IMR-90 (cell line): ENCODE measurements at regions not wholly inside any gene's neighbourhood (a gene's known extent, or its start where the extent isn't known, plus 50 kb on each side); places are given as distances from the start of the nearest gene placed in this dataset.

Experiments
- ATAC-seq: fragments of 200-7000 bp; cut with Tn5 transposase; 2 replicates; pipeline ENCODE4 v1.9.1; 2020; ENCODE audit warnings: low read depth, mild to moderate bottlenecking, moderate library complexity
- BruUV-seq: library from RNA; stranded (reverse); fragments of 400-500 nt; replicated peaks from 2 replicates; lab custom pipeline; 2021; lab: Mats Ljungman, UMichigan
- CTCF ChIA-PET: fragments of 300-600 bp; formaldehyde crosslinking; extraction: SDS; loops from one replicate; lab custom pipeline; 2021; ENCODE audit warnings: antibody characterized with exemption; lab: Yijun Ruan, JAX
- POLR2A ChIA-PET: fragments of 300-600 bp; sonication (Branson Sonifier 250); formaldehyde crosslinking; loops from one replicate; lab custom pipeline; 2022; ENCODE audit warnings: antibody characterized with exemption; ENCODE audit not compliant: unreplicated experiment; lab: Charles Lee
- DNase-seq: peaks from one replicate; pipeline ENCODE4 v3.0.0; 2013
- H2AFZ ChIP-seq: replicated peaks from 2 replicates; pipeline ENCODE3; 2013; ENCODE audit warnings: low read length, mild to moderate bottlenecking; ENCODE audit not compliant: poor library complexity
- H2AK5ac ChIP-seq: 2 replicates; pipeline ENCODE4 v1.6.1; 2013; ENCODE audit warnings: low read depth, low read length, inconsistent platforms
- H2AK9ac ChIP-seq: replicated peaks from 2 replicates; pipeline ENCODE3; 2013; ENCODE audit warnings: mild to moderate bottlenecking, low read depth, low read length, moderate library complexity; ENCODE audit not compliant: poor library complexity
- H2BK120ac ChIP-seq: 2 replicates; pipeline ENCODE4 v1.6.1; 2013; ENCODE audit warnings: low read depth, low read length, inconsistent platforms
- H2BK15ac ChIP-seq: 3 replicates; pipeline ENCODE4 v1.6.1; 2013; ENCODE audit warnings: low read depth, low read length, inconsistent platforms
- H2BK20ac ChIP-seq: 2 replicates; pipeline ENCODE4 v1.6.1; 2013; ENCODE audit warnings: low read depth, mild to moderate bottlenecking, inconsistent platforms, low read length, moderate library complexity
- H2BK5ac ChIP-seq: 2 replicates; pipeline ENCODE4 v1.6.1; 2013; ENCODE audit warnings: mild to moderate bottlenecking, low read depth, low read length, inconsistent platforms; ENCODE audit not compliant: poor library complexity, severe bottlenecking
- H3K14ac ChIP-seq: replicated peaks from 2 replicates; pipeline ENCODE4 v1.6.1; 2013; ENCODE audit warnings: low read depth, low read length, inconsistent platforms
- H3K18ac ChIP-seq: 2 replicates; pipeline ENCODE4 v1.6.1; 2013; ENCODE audit warnings: low read depth, low read length, control low read depth
- H3K23ac ChIP-seq: 2 replicates; pipeline ENCODE4 v1.6.1; 2013; ENCODE audit warnings: low read depth, low read length, inconsistent platforms
- H3K27ac ChIP-seq: 2 replicates; pipeline ENCODE4 v1.5.1; 2013; ENCODE audit warnings: mild to moderate bottlenecking, control low read depth, low read length; ENCODE audit not compliant: insufficient read depth
- H3K27me3 ChIP-seq: 2 replicates; pipeline ENCODE4 v1.6.1; 2013; ENCODE audit warnings: low read length; ENCODE audit not compliant: control insufficient read depth, insufficient read depth
- H3K36me3 ChIP-seq: 2 replicates; pipeline ENCODE4 v1.6.1; 2013; ENCODE audit warnings: low read length, mixed read lengths; ENCODE audit not compliant: control insufficient read depth, insufficient read depth
- H3K4ac ChIP-seq: 2 replicates; pipeline ENCODE4 v1.6.1; 2013; ENCODE audit warnings: low read depth, low read length, inconsistent platforms
- H3K4me1 ChIP-seq: 2 replicates; pipeline ENCODE4 v1.6.1; 2013; ENCODE audit warnings: low read length, mixed read lengths; ENCODE audit not compliant: control insufficient read depth, insufficient read depth
- H3K4me2 ChIP-seq: 2 replicates; pipeline ENCODE4 v1.6.1; 2013; ENCODE audit warnings: low read depth, mild to moderate bottlenecking, control low read depth, low read length, moderate library complexity
- H3K4me3 ChIP-seq: 2 replicates; pipeline ENCODE4 v1.5.1; 2013; ENCODE audit warnings: low read depth, mild to moderate bottlenecking, control low read depth, low read length, moderate library complexity; ENCODE audit not compliant: insufficient read depth
- H3K56ac ChIP-seq: 2 replicates; pipeline ENCODE4 v1.6.1; 2013; ENCODE audit warnings: low read length, inconsistent platforms; ENCODE audit not compliant: insufficient read depth; ENCODE audit errors: extremely low read depth
- H3K79me1 ChIP-seq, 2 experiments: 2 replicates each; pipeline ENCODE4 v1.6.1; 2013; ENCODE audit warnings: low read length in 2 of 2, inconsistent platforms in 1 of 2, low read depth in 1 of 2
- H3K9ac ChIP-seq: 2 replicates; pipeline ENCODE4 v1.6.1; 2013; ENCODE audit warnings: low read depth, low read length, control low read depth
- H3K9me1 ChIP-seq: 2 replicates; pipeline ENCODE4 v1.6.1; 2013; ENCODE audit warnings: low read length, inconsistent platforms; ENCODE audit not compliant: insufficient read depth
- H3K9me3 ChIP-seq: 2 replicates; pipeline ENCODE4 v1.6.1; 2013; ENCODE audit warnings: low read length; ENCODE audit not compliant: control insufficient read depth, insufficient read depth
- H4K20me1 ChIP-seq: 2 replicates; pipeline ENCODE4 v1.6.1; 2013; ENCODE audit warnings: low read length, inconsistent platforms; ENCODE audit not compliant: insufficient read depth
- H4K5ac ChIP-seq: 2 replicates; pipeline ENCODE4 v1.6.1; 2013; ENCODE audit warnings: mild to moderate bottlenecking, low read depth, low read length, control low read depth
- H4K8ac ChIP-seq, 2 experiments: 2 replicates each; pipeline ENCODE4 v1.6.1; 2013; ENCODE audit warnings: low read depth in 2 of 2, low read length in 2 of 2, control low read depth in 1 of 2, inconsistent platforms in 1 of 2
- H4K91ac ChIP-seq: 2 replicates; pipeline ENCODE4 v1.6.1; 2013; ENCODE audit warnings: low read depth, low read length, inconsistent platforms; ENCODE audit not compliant: insufficient read depth
- BHLHE40 ChIP-seq: fragments of 150-350 bp; IDR thresholded peaks from 2 replicates; pipeline ENCODE4 v1.6.1; 2016; ENCODE audit warnings: mild to moderate bottlenecking, low read depth, low read length
- CEBPB ChIP-seq: IDR thresholded peaks from 2 replicates; pipeline ENCODE4 v1.6.1; 2012; ENCODE audit warnings: low read depth, low read length, improper control_type of control experiment
- CHD1 ChIP-seq: IDR thresholded peaks from 2 replicates; pipeline ENCODE4 v1.6.1; 2012; ENCODE audit warnings: low read depth, low read length, improper control_type of control experiment
- CTCF ChIP-seq: conservative IDR thresholded peaks from 2 replicates; pipeline ENCODE4 v1.5.1; 2012; ENCODE audit warnings: mild to moderate bottlenecking, low read depth, low read length, improper control_type of control experiment
- ELK1 ChIP-seq: fragments of 150-350 bp; IDR thresholded peaks from 2 replicates; pipeline ENCODE4 v1.6.1; 2016; ENCODE audit warnings: low read depth, mild to moderate bottlenecking, low read length, moderate library complexity, borderline replicate concordance
- FOS ChIP-seq: fragments of 150-350 bp; IDR thresholded peaks from 2 replicates; pipeline ENCODE4 v1.6.1; 2016; ENCODE audit warnings: low read depth, low read length
- MAFK ChIP-seq: IDR thresholded peaks from 2 replicates; pipeline ENCODE4 v1.6.1; 2012; ENCODE audit warnings: low read depth, low read length, improper control_type of control experiment
- MAZ ChIP-seq: IDR thresholded peaks from 2 replicates; pipeline ENCODE4 v1.6.1; 2012; ENCODE audit warnings: low read depth, mild to moderate bottlenecking, low read length, improper control_type of control experiment, moderate library complexity, borderline replicate concordance
- MXI1 ChIP-seq: IDR thresholded peaks from 2 replicates; pipeline ENCODE4 v1.6.1; 2012; ENCODE audit warnings: low read depth, mild to moderate bottlenecking, low read length, moderate library complexity, borderline replicate concordance
- NFE2L2 ChIP-seq: fragments of 150-350 bp; IDR thresholded peaks from 2 replicates; pipeline ENCODE4 v1.6.1; 2016; ENCODE audit warnings: low read depth, mild to moderate bottlenecking, low read length
- POLR2A ChIP-seq: IDR thresholded peaks from 2 replicates; pipeline ENCODE4 v1.6.1; 2012; ENCODE audit warnings: mild to moderate bottlenecking, low read depth, low read length
- RAD21 ChIP-seq: IDR thresholded peaks from 2 replicates; pipeline ENCODE4 v1.6.1; 2012; ENCODE audit warnings: low read length, improper control_type of control experiment
- RCOR1 ChIP-seq: IDR thresholded peaks from 2 replicates; pipeline ENCODE4 v1.6.1; 2012; ENCODE audit warnings: mild to moderate bottlenecking, low read length, improper control_type of control experiment; ENCODE audit not compliant: insufficient replicate concordance
- RFX5 ChIP-seq: IDR thresholded peaks from 2 replicates; pipeline ENCODE4 v1.8.0; 2012; ENCODE audit warnings: low read depth, mild to moderate bottlenecking, low read length, moderate library complexity
- SMC3 ChIP-seq: fragments of 150-350 bp; IDR thresholded peaks from 2 replicates; pipeline ENCODE4 v1.6.1; 2016; ENCODE audit warnings: low read depth, mild to moderate bottlenecking, antibody characterized with exemption, low read length, moderate library complexity
- USF2 ChIP-seq: fragments of 150-350 bp; IDR thresholded peaks from 2 replicates; pipeline ENCODE4 v1.6.1; 2017; ENCODE audit warnings: mild to moderate bottlenecking, antibody characterized with exemption, low read length, low read depth
- WGBS, 2 experiments: methylation state at CpG; one replicate each; pipeline versions ENCODE4 v1.1.5 to v1.1.7; 2013; ENCODE audit warnings: missing lambda C conversion rate in 2 of 2; ENCODE audit not compliant: insufficient read length in 1 of 2; ENCODE audit errors: extremely low coverage in 2 of 2; 5-methylcytosine and 5-hydroxymethylcytosine counted together
- dilution Hi-C: fragments of 300-500 bp; cut with HindIII; formaldehyde crosslinking; loops from one replicate; pipeline ENCODE4 v1.14.3; 2018; ENCODE audit warnings: low sequenced_read_pairs; ENCODE audit not compliant: unreplicated experiment
- in situ Hi-C: fragments of 300-500 bp; cut with MboI; formaldehyde crosslinking; loops from 3 replicates; pipeline ENCODE4 v1.14.3; 2019; ENCODE audit warnings: low sequenced_read_pairs, inconsistent platforms, mixed read lengths
- intact Hi-C: fragments of 100-400 bp; cut with micrococcal nuclease; formaldehyde crosslinking; loops from 2 replicates; pipeline ENCODE4 v1.10.0; 2022

GRCh38 chr2:146591908-146592307 is 1252.9 kb upstream of the ACVR2A start:
- Histone ChIP-seq H2BK5ac (no peak overlapping the region), H3K23ac (no peak overlapping the region), H3K27me3 (no peaks in the 10 kb centered on the region), H4K8ac (no peak overlapping the region), H3K36me3 (no peaks in the 10 kb centered on the region), H3K56ac (no peak overlapping the region), H3K4me1 (no peaks in the 10 kb centered on the region), H4K91ac (no peak overlapping the region), H2AK9ac (no peak overlapping the region), H3K4ac (no peak overlapping the region), H4K20me1 (no peaks in the 10 kb centered on the region), H2BK120ac (no peak overlapping the region), H3K9me3 (no peaks in the 10 kb centered on the region), H3K79me1 (no peaks in the 10 kb centered on the region), H3K4me2 (no peak overlapping the region), H4K5ac (no peak overlapping the region), H2BK20ac (no peak overlapping the region), H3K9me1 (no peaks in the 10 kb centered on the region), H3K9ac (no peak overlapping the region), H2AFZ (no peak overlapping the region), H2AK5ac (no peak overlapping the region), H3K14ac (no peak overlapping the region), H2BK15ac (no peak overlapping the region), H3K18ac (no peak overlapping the region), H3K27ac (no peak overlapping the region), H3K4me3 (no peak overlapping the region)
- DNase-seq (no peak), ATAC-seq (no peak)
- dilution Hi-C loops, result no loop called here
- WGBS, 2 experiments, result 100% methylated on average over 1 of the region's 4 CpGs; no CpG with 5 or more reads in 1 of the 2 experiments
- ChIA-PET POLR2A (no interaction called here), CTCF (no interaction called here)
- BruUV-seq, result no TSS peak
- TF ChIP-seq FOS (no peak), MAZ (no peak), RCOR1 (no peak), ELK1 (no peak), SMC3 (no peak), MAFK (no peak), MXI1 (no peak), CTCF (no peak), NFE2L2 (no peak), CEBPB (no peak), POLR2A (no peak), RFX5 (no peak), BHLHE40 (no peak), RAD21 (no peak), USF2 (no peak), CHD1 (no peak)
- intact Hi-C loops, result no loop called here
- in situ Hi-C loops, result no loop called here
